NCI-H446 (cell line): ENCODE measurements at regions not wholly inside any gene's neighbourhood (a gene's known extent, or its start where the extent isn't known, plus 50 kb on each side); places are given as distances from the start of the nearest gene placed in this dataset.
"Not testable (repeated sequence)": the region's sequence is repeated elsewhere in the genome, so short reads cannot be mapped to it uniquely, and the experiment has no call there.

ENCODE experiments used
- DNase-seq, 2 experiments: peaks; one replicate each; lab custom pipeline; 2025; lab: John Stamatoyannopoulos, UW

DNA sequence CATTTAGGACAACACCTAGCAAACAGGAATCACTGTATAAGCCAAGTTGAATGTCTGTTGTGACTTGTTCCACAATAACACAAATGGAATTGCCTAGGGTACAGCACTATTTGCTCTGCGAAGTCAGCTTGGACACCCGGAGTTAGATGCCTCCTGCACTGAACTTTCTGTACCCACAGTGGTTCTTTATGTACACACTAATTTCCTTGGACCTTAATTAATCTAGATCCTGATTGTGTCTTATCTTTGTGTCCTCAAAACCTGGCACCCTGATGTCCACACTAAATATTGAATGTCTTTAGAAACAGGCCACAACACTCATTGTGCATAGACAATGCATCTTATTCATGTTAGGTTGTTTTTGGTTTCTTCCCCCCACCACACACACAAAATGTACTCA lies 278.9 kb upstream of the NR2F2 start:
- no peak for DNase-seq

GRCh38 chr15:96052154-96052553 lies 278.3 kb upstream of the NR2F2 start:
- no peak for DNase-seq

DNA sequence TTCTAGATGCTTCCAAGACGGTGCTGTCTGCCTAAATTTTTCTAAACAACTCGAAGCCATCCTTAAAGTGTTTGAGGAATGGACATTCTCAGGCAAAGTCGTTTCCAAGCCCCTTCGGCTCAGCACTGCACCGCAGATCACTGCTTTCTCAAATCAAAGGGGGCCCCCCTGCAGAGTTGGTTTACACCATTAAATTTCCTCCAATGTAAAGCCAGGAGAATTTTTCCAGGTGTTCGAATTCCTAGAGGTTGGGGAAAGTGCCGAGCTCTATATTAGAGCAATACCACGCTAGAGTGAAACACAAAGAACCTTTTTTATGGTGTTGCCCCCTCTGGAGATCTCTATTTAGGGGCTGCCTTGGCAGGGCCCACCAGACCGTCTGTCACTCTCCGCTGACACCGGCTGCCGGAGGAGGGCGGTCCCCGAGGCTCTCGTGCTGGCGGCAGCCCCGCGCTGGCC lies 277.9 kb upstream of the NR2F2 start:
- no peak for DNase-seq

GRCh38 chr15:96053031-96053780 lies 277.3 kb upstream of the NR2F2 start:
- no peak for DNase-seq

GRCh38 chr15:96053781-96054428 lies 276.6 kb upstream of the NR2F2 start:
- DNase-seq, result no peak

DNA sequence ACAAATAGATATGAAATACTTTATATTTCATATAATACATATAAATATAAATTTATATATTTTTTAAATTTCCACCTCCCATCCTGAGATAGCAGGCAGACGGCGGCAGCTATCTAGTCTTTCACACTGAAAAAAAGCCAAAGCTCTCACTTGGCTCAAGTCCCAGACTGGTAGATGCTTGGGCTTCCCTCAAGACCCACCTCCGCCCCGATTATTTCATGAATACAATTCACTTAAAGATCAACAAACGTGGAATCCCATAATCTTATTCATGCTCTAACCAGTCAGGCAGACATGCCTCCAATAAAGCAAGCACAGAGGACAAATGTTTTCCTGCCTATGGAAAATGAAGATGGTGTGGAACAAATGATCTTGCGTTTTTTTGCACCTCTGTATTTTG lies 275.9 kb upstream of the NR2F2 start:
- DNase-seq, result no peak

GRCh38 chr15:96058103-96058851 lies 272.2 kb upstream of the NR2F2 start:
- no peak for DNase-seq

DNA sequence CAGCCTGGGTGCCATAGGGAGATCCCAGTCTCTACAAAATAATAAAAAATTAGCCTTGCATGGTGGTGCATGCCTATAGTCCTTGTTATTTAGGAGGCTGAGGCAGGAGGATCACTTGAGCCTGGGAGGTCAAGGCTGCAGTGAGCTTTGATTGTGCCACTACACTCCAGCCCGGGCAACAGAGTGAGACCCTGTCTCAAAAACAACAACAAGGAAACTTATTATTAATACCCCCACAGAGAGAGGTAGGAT lies 271.7 kb upstream of the NR2F2 start:
- DNase-seq, result not testable (repeated sequence)

DNA sequence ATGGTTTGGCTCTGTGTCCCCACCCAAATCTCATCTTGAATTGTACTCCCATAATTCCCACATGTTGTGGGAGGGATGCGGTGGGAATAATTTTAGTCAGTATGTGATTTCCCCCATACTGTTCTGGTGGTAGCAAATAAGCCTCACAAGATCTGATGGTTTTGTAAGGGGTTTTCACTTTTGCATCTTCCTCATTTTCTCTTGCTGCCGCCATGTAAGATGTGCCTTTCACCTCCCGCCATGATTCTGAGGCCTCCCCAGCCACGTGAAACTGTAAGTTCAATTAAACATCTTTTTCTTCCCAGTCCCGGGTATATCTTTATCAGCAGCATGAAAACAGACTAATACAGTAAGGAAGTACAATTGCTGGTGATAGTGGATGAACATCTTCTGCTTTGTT lies 269.9 kb upstream of the NR2F2 start:
- not testable (repeated sequence) for DNase-seq

DNA sequence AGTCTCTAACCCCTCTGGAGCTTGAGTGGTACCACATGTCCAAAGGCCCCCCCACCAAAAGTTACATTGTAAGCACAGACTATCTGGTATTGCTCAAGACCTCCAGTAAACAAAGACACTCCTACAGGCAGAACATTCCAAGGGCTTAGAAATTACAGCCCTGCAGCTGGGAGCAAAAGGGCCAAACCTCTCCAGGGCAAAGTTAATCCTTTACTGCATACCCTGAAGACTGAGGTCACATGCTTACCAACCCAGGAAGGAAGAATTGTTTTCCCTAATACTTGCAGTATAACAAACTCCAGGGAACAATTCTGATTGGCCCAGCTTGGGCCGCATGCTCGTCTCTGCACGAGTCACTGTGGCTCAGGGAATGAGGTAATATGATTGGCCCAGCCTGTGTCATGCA lies 266.1 kb upstream of the NR2F2 start:
- no peak for DNase-seq

DNA sequence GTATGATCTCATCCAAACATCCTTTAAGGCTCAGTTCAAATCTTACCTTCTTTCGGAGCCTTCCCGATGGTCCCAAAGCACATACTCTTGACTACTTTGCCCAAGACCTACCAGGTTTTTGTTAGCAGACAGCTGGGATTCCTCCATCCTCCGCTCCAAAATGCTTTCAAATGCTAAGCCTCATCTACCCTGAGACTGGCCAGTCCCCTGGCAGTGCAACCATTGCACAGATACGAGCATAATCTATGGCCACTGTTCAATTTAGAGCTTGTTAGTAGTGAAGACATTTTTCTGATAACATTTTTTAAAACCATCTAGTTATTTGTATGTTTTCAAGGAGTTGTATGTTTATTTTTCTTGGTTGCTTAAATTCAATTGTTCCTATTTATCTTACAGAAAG lies 264.4 kb upstream of the NR2F2 start:
- no peak for DNase-seq

- DNase-seq, result no peak
These were observed 263.5 kb upstream of the NR2F2 start for GRCh38 chr15:96066852-96067495.

DNA sequence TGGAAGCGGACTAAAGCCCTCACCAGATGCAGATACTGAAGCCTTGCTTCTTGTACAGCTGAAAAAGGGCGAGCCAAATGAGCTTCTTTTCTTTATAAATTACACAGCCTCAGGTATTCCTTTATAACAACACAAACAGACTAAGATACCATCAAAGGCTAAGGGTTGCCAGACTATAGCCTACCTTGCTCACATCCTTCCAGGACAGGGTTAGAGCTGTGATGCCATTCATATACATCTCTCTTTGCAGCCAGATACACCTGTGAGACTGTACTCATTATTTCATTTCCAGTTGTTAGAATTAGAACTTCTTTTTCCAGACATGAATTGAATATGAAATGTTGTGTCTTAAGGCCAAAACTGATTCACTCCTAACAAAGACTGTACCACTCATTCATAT lies 262.8 kb upstream of the NR2F2 start:
- DNase-seq, result no peak

DNA sequence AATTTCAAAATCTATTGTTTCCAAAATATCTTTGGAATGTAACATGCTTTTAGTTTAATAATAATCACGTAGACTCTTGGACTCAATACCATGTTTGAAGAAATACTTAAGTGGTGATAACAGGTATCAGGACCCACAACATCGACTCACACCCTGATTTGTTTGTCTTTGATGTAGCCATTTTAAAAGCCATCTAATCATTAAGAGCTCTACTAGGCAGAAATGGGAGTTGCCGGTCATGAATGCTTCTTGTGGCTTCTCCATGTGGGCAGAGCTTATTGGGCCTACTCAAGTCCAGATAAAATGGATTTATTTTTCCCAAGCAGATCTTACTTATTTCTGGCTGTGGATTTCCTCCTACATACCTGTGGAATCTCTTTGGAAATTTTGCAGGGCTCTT lies 261.6 kb upstream of the NR2F2 start:
- DNase-seq, result no peak

DNA sequence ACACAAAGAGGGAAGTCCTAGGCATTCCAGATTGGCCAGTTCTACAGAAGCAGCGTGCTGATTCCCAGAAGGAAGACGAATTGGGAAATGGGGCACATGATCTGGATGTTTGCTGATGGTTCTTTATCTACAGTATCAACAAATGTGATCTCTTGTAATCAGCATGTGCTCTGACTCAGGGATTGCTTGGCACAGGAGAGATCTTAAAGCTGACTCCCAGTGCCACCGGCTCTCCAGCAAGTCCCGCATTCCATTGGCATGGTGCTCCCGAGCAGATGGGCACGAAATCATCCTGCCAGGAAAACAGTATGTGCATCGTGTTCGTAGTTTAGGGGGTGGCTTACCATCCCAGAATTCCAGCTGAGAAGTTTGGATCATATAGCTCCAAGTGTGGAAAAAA lies 259.9 kb upstream of the NR2F2 start:
- no peak for DNase-seq

DNA sequence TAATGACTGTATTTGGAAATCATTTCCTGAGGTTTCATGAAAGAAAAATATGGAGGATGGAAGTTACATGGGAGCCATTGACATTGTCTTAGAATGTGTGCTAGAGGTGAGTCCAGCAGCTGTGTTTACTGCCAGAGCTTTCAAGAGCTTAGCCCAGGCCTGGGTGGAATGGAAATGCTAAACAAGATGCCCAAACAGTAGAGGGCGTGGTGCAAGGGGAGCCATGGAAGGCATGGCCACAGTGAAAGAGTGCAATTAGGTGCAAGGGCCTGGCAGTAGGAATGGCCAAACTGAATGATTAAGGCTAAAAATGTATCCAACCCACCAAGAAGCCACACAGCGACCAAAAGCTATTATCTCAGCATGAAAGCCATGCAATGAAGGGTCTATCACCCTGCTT lies 257.7 kb upstream of the NR2F2 start:
- no peak for DNase-seq

DNA sequence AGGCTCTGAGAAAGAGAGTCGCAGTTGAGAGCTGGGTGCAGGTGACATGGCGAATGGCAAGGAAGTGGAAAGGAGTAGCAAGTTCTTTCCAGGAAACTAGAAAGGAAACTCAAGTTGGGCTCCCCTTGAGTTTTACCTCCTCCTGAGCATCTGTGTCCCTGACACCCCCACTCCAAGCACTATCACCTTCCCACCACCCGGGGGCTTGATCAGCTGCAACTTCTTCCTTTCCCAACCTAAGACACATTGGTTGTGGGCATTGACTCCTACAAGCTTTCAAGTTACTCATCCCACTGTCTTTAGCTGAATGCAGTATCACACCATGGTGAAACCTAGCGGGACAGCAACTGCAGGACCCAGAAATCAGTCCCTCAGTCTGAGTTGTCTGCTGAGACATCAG lies 256.6 kb upstream of the NR2F2 start:
- no peak for DNase-seq

DNA sequence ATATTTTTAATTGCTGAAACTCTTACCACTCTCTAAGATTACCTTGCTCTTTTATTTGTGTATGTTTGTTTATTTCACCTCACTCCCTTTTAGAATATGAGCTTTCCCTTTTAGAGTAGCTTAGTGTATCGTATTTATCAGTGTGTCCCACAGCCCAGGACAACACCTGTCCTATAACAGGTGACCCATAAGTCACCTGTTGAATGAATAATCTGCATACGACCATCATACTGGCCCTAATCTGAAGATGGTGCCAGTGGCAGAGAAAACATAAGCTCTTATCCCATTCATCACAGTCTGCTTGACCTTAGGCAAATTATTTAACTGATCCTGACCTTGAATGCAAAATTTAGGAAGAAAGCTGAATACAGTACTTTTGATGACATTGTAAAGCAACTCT lies 254.6 kb upstream of the NR2F2 start:
- no peak for DNase-seq

DNA sequence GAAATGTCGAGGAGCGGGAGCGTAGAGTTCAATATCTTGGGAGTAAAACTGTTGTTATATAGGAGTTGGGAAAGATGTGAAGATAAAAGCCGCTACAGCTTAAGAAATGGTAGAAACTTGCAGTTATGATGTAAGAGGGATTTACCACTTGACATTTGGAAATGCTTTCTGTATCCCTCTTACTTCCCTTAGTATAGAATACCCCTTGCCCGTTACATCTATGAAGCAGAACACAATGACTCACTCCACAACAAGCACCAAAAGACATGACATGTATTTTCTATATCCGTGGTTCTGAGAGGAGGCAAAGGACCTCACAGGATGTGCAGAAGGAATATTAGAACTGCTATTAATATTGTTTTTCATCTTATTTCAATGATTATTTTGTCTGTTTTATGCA lies 254.2 kb upstream of the NR2F2 start:
- DNase-seq, result no peak

GRCh38 chr15:96079041-96079440 lies 251.5 kb upstream of the NR2F2 start:
- DNase-seq, result no peak

DNA sequence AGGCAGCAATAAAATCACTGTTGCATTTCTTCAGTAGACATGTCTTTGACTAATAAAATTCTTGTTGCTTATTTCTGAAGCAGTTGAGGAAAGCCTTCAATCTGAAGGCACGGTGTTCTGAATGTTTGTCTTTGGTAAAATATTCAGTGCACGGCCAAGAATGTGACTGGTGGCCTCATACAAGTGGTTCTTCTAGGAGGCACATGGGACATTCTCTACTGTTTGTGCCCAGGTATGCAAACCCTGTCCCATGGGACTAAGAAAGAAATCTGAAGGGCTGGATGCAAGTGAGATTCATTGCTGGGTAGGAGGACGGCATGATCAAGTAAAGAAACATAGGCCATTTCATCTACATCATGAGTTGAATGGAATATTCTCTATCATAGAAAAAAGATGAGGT lies 250.6 kb upstream of the NR2F2 start:
- no peak for DNase-seq

GRCh38 chr15:96086164-96086563 lies 244.3 kb upstream of the NR2F2 start:
- no peak for DNase-seq
